Hematopoietic multipotent progenitor cell (in vitro differentiated cells): ENCODE measurements at regions not wholly inside any gene's neighbourhood (a gene's known extent, or its start where the extent isn't known, plus 50 kb on each side); places are given as distances from the start of the nearest gene placed in this dataset.
"Not testable (repeated sequence)": the region's sequence is repeated elsewhere in the genome, so short reads cannot be mapped to it uniquely, and the experiment has no call there.

ENCODE experiments used
- DNase-seq, 3 donors: peaks; one replicate each; pipeline ENCODE4 v3.0.0-alpha.2; 2011 to 2015; ENCODE audit warnings: low read depth in 2 of 3, low spot score in 2 of 3

DNA sequence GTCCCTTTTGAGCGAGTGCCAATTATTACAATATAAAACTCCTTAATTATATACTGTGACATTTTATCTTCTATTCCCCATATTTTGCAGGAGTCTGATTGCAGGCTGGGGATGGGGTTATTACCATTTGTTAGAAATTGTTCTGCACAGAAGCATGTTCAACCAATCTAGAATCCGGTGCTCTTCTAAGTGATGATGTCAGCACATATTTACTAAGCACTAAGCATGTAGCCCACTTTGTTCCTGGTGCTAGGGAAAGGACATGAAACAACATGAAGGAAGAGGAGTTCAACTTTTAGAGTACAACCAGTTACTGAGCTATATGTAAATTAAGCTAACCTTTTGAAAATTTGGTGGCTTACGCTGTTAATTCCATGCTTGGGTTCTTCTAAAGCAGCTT is 52.8 kb upstream of the IL1RAPL2 start:
- DNase-seq, result no peak

DNA sequence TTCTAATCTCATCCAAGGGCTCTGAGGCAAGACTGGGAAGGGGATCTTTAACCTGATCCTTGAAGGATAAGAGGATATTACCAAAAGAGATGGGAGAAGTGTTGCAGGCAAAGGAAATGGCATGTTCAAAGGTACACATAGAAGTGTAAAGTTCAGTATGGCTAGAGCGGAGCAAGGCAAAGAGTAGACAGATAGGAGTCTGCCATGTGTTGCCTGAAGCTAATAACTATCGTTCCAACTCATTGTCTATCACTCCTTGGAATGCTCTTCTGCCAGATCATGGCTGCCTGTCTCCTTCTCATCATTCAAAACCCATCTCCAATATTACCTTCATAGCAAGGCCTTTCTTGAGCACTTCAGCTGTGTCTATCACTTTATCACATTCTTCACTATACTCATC is 55.2 kb upstream of the IL1RAPL2 start:
- DNase-seq, result no peak

DNA sequence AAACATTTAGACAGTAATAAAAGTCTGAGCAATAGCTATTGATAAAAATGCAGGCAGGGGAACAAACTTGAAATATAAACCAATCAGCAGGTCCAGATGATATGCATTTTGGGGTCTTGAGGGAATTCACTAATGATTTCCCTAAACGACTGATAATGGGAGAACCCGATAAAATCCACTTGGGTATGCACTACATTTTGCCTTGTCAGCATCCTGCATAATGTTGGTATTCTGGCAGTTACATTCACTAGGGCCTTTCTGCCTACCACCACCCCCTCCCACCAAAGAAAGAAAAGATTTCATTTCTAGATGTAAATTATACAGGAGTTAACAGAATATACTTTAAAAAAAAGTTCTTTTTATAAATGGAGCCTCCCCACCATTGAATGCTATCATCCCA is 63.5 kb upstream of the IL1RAPL2 start:
- DNase-seq, result no peak

DNA sequence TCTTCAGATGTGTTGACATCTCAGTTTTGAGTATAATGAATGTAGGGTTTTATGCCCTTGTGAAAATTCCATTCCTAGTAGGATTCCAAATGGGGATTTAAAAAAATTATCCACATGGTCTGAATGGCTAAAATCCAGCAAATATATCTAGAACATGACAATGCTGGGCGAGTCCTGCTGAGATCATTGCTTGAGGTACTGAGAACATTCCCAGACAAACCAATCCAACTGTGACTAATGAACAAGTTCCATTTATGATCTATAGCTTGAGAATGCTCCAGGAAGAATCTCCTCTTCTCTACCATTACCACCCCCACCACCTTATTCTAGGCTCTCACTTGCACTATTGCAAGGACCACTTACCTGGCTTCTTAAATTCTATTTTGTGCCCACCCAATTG is 77.2 kb upstream of the IL1RAPL2 start:
- DNase-seq, result no peak

DNA sequence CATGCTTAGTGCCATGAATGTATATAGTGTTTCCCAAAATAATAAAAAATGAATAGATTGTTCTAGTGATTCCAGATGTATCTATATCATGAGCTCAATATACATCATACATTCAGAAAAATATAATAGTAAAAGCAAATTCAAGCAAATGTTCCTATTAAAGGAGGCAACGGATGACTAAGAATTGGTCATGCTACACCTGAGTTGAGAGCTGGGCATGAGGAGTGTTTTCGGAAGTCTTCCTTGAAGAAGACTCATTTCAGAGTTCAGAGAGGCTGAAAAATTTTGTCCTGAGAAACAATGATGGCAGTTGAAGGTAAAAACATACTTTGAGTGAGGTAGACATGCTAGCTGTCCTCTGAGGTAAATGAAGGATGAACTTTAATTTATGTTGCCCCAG is 79.3 kb upstream of the IL1RAPL2 start:
- DNase-seq, result no peak

DNA sequence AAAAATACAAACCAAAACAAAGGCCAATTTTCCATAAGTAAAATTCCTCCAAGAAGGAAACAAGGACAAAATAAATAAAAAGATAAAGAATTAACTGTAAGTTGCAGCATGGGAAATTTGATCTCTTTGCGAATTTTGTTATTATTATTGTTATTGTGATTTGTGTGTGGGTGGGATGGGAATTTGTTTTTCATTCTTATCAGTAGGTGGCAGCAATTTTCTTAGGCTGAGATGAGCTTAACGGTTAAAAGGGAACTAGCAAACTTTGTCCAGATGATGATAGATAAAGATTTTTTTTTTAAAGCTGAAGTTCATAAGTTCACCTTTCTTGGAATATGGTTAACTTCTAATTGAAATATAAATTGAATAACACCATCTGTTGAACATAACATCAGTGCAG is 83.2 kb upstream of the IL1RAPL2 start:
- no peak for DNase-seq

DNA sequence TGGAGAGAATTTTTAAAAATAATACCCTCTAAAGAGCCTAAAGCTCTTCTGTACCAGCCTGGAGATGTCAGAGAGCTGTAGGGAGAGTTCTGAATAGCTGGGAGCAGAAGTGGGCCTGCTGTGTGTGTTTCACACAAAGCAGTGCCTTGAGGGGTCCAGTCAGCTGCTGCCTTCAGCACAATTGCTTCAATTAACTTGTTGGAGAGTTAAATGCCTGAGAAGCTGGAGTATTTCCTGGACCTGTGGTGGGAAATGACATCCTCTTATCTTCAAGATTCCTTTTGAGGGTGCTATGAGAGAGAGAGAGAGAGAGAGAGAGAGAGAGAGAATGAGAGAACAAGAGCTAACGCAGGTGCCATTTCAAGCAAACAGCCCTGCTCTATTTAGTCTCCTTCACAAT is 96.2 kb upstream of the IL1RAPL2 start:
- DNase-seq, result no peak

DNA sequence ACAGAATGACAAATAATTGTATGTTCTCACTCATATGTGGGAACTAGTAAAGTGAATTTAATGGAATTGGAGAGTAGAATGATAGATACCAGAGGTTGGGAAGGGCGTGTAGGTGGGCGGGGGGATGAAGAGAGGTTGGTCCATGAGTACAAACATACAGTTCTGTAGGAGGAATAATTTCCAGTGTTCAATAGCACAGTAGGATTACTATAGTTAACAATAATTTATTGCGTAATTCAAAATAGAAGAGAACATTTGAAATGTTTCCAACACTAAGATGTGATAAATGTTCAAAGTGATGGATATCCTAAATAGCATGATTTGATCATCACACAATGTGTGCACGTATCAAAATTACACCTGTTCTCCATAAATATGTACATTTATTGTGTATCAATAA is 106.2 kb upstream of the IL1RAPL2 start:
- no peak for DNase-seq

DNA sequence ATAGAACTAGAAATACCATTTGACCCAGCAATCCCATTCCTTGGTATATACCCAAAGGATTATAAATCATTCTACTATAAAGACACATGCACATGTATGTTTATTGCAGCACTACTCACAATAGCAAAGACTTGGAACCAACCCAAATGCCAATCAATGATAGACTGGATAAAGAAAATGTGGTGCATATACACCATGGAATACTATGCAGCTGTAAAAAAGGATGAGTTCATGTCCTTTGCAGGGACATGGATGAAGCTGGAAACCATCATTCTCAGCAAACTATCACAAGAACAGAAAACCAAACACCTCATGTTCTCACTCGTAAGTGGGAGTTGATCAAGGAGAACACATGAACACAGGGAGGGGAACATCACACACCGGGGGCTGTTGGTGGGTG is 108.9 kb upstream of the IL1RAPL2 start:
- not testable (repeated sequence) for DNase-seq

DNA sequence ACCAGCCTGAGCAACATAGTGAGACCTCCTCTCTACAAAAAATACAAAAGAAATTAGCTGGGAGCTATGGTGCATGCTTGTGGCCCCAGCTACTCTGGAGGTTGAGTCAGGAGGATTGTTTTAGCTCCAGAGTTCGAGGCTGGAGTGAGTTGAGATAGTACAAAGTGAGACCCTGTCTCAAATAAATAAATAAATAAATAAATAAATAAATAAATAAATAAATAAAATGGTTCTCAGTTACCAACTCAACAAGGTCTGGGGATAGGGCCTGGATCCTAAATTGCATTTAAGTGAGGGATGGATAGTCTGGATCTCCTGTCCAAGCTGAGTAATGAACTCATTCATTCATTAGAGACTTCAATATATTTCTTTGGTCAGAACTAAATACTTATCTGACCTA is 115.7 kb upstream of the IL1RAPL2 start:
- DNase-seq, result no peak

DNA sequence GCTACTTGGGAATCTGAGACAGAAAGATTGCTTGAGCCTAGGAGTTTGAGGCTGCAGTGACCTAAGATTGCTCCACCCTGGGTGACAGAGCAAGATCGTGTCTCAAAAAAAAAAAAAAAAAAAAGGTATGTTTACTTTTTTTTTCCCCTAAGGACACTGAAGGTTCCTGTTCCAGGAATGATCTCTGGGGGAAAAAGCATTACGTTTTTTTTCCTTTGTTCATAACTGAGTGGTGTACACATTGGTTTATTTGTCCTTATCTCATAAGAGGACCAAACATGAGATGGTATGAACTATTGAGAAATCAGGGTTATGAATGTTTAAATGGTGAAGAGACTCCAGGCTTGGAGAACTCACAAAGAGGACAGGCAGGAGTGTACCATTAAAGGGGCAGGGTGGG is 120.4 kb upstream of the IL1RAPL2 start:
- DNase-seq, result no peak

DNA sequence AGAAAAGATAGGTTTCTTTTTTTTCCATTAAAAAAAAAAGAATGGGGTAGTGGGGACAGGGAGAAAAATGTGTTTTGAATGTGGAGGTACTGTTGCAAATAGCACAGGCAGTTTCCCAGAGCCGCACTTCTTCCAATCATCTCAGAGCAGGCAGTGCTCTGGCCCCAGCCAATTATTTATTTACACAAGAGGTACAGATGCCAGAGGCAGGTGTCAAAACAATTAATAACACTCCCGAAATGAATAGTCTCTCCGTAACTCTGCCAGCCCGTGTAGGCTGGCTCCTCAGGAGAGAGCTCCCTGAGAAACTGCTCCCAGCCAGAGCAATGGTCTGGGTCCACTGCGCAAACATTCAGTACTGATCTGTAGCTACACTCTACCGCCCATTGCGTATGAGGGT is 130.8 kb upstream of the IL1RAPL2 start:
- no peak for DNase-seq

DNA sequence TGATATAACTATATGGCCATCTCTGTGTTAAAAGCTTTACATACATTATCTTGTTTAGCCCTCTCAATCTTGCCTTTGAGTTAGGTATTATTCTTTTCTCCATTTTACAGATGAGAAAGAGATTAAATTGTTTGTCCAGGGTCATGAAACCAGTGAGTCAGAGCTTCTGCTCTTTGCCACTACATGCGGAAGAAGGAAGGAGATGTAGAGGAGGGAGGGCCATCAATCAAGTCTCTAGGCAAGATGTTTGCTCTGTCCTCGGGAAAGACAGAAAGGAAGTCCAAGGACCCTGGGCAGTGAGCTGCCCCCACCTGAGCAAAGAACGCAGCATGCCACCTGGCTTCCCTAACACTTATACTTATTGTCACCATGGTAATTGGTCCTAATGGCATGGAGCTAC is 133.7 kb upstream of the IL1RAPL2 start:
- DNase-seq, result no peak

DNA sequence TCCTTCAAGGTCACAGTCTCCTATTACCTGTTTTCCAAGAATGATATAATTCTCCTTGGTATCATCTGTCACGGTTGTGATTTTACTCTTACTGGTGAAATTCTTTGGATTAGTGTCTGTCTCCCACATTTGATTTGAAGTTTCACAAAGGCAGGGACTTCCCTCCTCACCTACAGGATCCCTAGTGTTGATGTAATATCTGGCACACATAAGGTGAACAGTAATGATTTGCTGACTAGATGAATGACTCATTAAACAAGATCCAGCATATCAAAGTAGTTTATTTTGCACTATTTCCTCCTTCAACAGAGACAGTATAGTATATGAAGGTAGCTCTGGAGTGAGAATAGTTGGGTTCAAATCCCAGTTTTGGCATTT is 135.3 kb upstream of the IL1RAPL2 start:
- DNase-seq, result no peak

DNA sequence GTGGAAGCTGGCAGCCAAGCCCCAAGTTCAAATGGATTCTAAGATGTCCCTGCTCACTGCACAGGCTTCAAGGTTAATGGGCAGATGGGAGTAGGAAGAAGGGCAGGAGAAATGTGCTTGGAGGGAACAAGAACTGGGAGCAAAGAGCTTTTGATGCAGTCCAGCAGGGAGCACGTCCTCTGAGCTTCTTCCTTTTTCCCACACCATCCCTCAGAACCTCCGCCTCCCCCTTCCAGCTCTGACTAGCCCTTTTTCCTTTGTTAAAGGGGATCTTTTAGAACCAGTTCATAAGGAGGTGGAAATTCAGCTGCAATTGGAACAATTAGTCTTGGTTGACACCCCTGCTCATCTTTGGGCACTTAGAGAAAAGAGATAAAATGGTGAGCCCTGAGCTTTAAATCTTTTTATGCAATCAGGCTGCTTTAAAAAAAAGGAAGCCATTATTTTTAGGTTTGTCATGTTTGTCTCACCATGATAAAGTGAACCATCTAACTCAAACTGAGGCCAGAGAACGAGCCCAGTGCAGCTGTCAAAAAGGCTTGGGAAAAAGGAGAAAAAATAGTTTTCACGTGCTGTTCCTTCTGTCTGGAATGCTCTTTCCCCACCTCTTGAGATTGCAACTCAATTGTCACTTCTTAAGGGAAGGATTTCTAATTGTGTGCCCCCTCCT is 135.8 kb upstream of the IL1RAPL2 start:
- no peak for DNase-seq

DNA sequence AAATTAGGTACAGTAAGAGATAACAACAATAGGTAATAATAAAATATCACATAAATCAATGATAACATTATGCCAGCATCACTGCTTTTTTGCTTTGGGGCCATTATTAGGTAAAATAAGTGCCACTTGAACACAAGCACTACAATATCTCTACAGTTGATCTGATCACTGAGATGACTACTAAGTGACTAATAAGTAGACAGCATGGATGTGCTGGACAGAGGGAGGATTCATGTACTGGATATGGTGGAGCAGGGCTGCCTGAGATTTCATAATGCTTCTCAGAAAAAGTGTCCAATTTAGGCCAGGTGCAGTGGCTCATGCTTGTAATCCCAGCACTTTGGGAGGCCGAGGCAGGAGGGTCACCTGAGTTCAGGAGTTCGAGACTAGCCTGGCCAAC is 137.8 kb upstream of the IL1RAPL2 start:
- DNase-seq, result no peak

DNA sequence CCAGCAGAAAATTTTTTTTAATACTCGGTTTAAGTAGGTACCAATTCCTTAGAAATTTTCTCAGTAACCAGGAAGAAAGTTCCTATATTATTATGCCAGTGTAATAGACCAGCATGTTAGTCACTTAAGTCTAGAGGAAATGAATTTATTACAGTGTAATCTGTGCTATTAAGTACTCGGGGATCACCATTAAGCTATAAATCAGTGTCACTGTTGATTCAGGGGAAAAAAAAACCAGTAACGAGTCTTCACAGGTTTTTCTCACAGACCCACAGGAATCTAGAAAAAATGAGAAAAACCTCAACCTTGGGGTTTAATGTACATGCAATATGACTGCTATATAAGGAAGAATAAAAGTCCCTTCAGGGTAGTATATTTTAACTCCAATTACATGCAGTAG is 138.3 kb upstream of the IL1RAPL2 start:
- no peak for DNase-seq

DNA sequence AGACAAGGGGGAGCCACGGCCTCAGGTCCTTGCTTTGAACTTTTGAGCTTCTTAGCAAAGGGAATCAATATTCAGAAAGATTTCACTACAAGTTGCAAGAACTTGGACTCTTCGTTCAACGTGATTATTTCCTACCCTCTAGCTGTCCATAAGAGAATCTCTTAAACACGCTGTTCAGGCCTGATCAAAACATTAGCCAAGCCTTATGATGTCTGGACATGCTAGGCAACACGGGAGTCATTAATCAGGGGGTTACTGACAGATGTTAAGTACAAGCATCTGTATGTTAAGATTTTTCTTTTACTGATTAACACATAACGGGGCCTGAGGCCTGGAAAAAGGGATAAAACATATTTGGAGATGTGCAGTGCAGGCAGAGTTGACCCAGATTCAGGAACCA is 138.9 kb upstream of the IL1RAPL2 start:
- no peak for DNase-seq

DNA sequence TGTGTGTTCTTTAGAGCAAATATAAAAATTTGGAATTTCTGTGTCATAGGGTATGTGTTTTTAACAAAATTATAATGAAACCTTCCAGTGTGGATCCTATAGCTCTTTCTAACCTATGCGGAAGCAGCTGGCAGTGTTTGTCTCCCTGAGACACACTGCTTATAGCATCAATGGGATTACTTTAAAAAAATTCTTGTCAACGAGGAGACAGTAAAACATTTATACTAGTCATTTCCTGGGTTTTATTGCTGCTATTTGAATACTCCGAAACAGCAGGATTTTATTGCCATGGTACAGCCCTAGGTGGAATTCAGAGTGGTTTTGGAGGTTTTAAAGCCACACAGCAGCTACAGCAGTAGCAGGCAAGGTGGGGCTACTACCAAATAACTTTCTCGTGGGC is 145.1 kb upstream of the IL1RAPL2 start:
- no peak for DNase-seq

DNA sequence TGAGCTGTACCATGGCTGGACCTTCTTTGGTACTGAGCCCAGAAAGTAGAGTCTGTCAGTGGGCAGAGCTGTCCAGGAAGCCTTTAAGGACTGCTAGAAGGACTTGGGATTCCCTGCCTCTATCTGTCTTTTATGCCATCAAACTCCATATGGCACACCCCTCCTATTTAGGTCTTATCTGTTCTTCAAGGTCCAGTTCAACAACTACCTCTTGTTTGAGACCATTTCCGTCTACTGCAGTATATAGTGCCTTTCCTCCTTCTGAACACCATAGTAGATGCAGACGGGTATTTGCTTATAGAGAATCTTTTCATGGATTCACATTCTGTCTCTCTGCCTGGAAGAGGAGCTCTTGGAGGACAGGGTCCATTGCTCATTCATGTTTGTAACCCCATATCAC is 146.1 kb upstream of the IL1RAPL2 start:
- no peak for DNase-seq

DNA sequence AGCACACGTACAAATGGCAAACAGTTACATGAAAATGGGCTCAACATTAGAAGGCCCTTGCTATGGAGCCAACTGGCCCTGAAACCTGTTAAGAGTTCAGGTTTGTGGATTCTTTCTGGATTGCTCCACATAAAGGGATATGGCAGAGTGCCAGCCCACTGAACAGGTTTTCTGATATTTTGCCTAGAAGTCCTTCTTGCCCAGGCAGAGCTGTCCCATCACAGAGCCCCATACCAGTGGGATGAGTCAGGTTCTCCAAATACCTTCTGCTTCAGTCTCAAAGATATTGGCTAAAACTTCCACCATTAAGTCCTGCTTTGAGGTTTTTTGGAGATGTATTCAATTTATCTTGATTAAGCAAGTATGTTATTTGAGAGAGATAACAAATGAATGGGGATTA is 146.8 kb upstream of the IL1RAPL2 start:
- no peak for DNase-seq

DNA sequence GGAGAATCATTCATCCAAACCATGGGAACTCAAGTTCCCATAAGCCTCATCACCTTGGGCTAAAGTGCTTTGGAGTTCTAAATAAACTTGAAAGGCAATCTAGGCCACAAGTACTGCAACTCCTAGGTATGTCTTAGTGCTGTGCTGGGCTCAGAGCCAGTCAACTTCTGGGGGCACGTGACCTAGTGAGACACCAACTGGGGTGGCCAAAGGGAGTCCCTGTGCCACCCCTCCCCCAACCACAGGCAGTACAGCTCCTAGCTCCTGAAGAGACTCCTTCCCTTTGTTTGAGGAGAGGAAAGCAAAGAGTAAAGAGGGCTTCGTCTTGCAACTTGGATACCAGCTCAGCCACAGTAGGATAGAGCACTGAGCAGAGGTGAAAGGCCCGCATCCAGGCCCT is 154.2 kb upstream of the IL1RAPL2 start:
- no peak for DNase-seq

DNA sequence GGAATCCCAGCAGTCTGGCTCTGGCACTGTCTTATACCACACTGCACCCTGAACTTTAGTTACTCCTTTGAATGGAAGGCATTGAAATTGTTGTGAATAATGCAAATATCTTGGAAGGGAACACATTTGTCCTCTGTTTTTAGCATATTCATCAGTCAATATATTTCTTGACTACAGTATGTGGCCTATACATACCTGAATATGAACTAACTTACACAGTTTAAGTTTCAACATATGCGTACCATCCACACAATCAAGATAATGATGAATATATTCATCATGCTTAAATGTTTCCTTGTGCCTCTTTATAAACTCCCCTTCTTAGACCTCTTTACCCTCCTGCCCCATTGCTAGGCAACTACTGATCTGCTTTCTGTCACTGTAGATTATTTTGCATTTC is 145.7 kb upstream of the ESX1 start:
- no peak for DNase-seq

DNA sequence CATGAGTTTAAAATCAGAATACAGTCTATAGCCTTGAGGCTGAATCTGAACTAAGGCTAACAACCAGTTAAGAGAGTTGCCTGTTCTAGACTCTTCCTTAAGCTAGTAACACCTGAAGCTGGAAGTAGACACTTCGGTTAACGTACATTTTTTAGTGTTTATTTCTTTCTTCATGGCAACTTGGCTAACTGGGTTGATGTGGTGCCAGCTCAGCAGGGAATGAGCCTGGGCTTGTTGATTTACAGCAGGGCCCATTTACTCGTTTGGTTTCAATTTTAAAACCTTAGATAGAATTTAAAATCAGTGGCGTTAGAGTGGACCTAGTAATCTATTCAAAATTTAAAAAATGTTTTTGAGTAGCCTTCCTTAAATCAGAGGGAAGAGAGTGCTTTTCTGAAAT is 137.6 kb upstream of the ESX1 start:
- no peak for DNase-seq
